ENCODE measurements at regions not wholly inside any gene's neighbourhood (a gene's known extent, or its start where the extent isn't known, plus 50 kb on each side); places are given as distances from the start of the nearest gene placed in this dataset.

DNA sequence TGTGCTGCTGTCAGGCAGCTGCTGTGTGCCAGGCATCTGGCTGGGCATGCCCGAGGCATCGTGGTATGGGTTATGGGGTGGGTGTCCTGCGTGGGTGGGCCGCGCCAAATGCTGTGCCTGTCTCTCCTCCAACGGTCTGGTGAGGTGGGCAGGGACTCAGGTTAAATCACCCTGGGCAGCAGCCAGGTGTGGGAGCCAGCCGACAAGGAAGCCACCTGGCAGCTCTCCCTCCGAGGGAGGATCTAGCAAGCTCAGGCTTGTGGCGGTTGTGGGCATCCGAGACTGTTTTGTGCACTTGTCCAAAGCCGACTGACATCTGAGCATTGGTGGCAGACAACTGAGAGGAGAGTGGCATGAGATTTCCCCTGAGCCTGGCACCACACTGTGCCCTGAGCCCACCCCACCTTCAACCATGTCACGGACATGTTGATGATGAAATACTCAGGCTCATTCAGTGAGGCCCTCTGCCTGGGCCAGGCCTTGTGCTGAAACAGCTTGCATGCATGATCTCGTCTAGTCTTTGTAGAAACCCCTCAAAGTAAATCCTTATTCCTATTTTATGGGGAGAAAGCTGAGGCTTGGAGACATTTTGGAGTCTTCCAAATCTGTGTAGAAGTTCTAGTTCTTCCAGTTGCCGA lies 181.8 kb upstream of the MYL2 start:
- DNase-seq: no peak

DNA sequence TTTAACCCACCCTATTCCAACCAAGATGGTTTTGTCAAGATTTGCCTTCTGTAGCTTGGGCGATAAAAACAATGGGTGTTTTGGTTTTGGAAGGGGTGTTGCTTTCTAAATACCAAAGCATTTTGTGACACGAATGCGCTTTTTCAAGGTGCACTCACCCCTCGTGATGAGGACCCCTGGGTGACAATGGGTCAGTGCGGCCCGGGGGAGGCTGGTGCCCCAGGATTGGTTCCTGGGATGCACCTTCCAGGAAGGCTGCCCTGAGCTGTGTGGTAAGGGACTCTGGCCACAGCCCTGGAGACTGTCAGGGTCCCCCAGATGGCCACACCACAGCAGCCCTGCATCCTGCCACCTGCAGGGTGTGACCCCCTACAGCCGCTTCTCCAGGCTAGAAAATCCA lies 180.6 kb upstream of the MYL2 start:
- no peak for DNase-seq

DNA sequence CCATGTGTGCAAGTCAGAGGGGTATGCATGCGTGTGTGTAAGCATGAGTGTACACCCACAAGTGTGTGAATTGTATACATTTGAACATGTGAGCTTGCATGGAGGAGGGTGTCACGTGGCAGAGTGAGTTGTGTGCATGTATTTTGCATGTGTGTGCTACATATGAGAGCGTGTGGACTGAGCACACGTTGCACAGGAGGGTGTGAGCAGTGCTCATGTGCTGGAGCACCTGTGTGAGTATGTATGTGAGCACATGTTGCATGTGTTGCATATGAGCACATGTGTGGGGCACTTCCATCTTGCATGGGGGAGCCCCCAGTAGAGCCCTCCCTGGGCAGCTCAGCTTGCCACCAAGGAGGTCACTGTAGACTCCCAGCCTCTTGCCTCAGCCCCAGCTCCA lies 180.2 kb upstream of the MYL2 start:
- DNase-seq: no peak

DNA sequence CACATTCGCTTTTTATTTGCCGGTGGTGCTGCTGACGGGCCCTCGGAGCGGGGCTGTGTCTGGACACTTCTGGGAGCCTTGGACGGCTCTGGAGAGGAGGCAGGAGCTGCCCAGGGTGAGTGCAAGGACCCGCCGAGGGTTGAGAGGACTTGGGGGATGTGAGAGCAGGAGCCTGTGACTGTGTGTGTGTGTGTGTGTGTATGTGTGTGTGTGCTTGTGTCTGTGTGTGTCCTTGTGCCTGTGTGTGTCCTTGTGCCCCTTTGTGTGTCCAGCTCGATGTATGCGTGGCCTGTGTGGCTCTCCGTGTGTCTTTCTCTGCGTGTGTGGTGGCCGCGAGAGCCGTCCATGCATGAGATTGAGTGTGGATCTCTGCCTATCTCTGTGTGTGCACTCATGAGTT lies 179.6 kb upstream of the MYL2 start:
- no peak for DNase-seq

DNA sequence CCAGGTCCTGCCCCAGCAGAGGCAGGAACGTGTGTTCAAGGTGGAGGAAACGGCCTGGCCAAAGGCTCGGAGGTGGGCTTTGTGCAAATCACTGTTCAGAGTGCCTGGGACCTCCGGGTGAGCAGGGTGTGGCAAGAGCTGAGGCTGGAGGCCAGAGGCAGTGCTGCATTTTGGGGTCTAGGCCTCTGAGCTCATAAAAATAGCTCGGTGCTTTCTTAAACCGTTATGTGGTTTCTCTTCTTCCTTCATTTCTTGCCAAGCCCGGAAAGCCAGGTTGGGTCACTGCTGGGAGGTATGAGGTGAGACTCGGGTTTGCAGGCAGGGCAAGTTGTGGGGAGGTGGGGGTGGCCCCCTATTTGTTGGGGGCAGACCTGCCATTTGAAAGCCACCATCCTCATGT lies 178.8 kb upstream of the MYL2 start:
- DNase-seq: no peak

DNA sequence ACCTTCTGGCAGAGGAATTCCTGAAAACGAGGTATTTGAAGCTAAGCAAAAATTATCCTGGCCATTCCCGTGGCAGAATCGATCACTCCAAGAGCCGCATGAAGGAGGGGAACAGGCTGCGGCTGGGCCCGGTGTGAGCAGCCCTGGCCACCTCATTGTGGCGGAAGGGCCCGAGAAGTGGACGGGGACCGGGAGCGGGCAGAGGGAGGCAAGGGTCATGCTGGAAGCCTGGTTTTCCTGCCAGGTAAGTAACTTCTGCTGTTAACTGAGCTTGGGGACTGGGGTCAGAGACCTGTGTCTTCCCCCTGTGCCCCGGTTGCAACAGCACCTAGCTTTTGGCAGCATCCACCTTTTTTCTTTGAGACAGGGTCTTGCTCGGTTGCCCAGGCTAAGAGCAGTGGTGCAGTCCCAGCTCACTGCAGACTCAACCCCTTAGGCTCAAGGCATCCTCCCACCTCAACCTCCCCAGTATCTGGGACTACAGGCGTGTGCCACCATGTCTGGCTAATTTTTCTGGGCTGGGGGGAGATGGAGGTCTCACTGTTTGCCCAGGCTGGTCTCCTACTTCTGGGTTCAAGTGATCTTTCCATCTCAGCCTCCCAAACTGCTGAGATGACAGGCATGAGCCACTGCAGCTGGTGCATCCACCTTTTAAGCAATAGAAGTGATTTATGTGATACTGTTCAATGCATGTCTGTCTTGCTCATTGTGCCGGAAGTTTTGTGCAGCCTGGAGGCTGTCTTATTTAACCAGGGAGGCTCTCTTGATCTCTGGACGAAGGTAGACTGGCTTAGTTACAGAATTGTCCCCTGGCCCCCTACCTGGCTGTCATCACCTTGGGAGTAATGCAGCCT lies 174.0 kb upstream of the MYL2 start:
- no peak for DNase-seq

DNA sequence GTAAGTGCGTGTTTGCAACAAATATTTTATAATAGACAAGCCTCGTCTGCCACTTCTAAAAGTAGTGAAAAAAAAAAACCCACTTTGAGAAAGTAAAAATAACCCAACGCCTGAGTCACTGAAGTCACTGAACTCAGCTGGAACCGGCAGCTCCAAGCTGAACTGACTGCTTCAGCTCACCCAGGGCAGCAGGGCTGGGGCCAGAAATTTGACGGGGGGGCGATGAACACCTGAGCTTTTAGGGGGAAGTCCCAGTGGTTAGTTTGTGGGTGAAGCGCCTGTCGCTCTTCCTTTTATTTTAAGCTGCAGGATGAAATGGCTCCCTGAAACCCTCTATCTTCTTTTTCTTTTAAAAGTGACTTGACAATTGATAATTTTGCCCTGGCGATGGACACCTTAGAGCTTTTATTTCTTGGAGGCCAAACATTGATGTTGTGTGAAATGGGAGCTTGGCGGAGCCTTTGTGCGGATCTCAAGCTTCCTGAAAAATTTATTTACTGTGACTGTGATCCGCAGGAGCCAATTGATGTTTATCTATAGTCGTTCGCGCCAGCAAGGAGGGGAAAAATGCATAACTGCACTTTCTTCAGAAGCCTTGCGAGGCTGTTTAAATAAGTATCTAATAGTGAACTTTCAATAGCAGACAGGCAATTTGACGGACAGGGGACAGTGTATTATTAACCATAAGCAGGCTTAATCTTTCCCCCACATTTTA lies 173.2 kb upstream of the MYL2 start:
- DNase-seq: peak; percentile 34

DNA sequence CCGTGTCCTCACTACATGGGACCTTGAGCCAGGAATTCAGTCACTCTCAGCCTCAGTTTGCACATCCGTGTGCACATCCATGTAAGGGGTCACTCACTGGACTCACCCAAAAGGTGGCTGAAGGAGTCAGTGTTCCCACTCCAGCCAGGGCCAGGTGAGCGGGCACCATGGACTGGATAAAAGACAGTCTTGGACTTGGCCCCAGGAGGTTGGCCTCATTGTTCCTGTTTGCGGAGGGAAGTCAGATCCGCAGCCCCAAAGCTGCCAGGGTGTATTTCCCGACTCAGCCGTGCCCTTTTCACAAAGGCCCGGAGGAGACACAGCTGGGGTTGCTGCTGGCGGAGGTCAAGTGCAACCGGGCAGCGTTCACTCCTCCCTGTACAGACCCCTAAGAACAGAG lies 170.7 kb upstream of the MYL2 start:
- DNase-seq: no peak

DNA sequence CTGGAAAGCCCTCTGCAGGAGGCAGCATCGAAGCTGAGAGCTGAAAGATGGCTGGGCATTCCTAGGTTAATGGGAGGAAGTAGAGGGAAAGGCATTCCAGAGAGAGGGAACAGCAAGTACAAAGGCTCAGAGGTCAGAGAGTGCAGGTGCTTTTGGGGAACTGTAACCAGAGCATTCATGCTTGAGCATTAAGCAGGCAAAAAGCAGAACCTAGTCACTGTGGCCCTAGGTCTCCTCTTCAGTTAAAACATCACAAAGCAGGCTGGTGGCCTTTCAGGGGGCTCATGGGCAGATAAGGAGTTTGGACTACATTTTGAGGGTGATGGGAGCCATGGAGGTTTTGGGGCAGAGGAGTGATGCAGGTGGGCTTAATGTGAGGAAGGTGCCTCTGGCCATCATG lies 169.2 kb upstream of the MYL2 start:
- DNase-seq: no peak

DNA sequence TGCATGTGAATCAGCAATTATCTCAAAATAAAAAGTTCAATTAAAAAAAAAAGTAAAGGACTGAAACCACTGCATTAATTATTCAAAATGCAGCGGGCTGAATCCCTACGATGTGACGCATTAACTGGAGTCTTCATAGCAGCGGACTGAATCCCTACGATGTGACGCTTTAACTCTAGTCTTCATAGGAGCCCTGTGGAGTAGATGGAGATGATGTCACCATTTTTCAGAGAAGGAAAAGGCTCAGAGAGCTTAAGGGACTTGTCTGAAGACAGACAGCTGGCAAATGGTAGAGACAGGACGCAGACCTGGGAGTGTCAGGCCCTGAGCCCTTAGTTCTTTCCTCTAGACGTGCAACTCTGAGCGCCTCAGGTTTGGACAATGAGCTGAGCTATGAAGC lies 168.0 kb upstream of the MYL2 start:
- DNase-seq: no peak

DNA sequence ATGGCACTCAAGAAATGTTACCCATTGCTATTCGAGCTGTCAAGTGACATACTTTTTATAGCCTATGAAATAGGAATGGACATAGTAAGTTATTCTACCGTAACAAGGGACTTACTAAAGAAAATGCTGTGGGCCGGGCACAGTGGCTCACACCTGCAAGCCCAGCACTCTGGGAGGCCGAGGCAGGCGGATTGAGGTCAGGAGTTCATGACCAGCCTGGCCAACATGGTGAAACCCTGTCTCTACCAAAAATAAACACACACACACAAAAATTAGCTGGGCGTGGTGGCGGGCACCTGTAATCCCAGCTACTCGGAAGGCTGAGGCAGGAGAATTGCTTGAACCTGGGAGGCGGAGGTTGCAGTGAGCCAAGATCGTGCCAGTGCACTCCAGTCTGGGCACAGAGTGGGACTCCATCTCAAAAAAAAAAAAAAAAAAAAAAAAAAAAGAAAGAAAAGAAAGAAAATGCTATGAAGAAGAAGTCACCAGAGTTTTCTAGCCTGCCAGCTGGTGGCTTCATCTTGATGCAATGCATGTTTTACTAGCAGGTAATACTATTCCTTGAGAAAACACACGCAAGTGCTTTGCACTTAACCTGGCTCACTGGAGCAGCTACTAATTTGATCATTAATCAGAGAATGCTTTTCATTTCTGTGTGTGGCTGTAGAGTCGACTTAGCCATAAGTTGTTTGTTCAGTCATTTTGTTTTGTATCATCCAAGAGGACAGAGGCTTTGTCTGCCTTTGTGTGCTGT lies 166.7 kb upstream of the MYL2 start:
- DNase-seq: no peak

DNA sequence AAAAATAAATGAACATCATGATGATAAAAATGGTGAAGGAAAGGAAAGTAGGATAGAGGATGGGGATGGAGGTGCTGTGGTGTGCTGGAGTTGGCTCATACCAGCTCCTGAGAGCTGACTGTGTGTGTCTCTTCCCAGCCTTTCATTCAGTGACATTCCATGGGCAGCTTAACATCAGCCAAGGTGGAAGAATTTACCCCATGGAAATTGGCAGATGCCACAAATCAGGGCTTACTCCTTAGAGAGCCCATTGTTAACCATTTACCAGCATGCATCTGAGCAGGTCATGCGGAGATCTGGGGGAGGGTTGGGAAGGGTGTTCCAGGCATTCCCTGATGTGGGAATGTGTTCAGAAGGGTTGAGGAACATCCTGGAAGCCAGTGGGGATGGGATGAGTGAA lies 164.7 kb upstream of the MYL2 start:
- DNase-seq: no peak

DNA sequence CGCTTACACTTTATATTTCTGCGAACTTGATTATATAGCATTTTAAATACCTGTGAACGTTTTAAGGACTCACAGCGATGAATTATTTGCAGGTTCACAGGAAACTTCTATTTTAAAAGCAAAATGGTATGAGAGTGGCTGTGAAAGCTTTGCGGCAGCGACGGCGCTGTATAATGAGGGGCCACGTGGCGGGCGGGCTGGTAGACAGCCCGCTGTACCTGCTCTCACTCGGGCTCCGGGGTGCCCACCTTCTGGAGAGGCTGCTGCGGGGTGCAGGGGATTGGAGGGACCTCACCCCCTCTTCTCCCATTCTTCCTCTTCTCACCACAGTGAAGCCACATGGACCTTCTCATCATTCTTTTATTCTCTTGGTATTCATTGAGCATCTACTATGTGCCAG lies 164.2 kb upstream of the MYL2 start:
- DNase-seq: no peak

DNA sequence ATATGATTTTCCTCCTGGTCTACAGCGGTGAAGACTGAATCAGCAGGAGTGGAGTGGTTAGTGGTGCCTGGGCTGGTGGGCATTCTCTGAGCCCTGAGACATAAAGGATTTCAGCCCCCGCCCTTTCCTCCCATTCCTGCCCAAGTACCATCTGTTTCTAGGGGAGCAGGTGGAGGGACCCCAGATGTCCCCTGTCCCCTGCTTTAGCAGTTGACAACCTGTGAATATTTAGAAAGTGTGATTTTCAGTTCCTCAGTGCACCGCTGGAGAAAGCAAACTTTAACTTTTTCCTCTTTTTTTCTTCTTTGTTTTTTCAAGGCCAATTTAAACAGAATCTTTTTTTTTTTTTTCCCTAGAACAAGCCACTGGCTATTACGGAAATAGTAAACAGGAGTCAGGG lies 163.8 kb upstream of the MYL2 start:
- no peak for DNase-seq

DNA sequence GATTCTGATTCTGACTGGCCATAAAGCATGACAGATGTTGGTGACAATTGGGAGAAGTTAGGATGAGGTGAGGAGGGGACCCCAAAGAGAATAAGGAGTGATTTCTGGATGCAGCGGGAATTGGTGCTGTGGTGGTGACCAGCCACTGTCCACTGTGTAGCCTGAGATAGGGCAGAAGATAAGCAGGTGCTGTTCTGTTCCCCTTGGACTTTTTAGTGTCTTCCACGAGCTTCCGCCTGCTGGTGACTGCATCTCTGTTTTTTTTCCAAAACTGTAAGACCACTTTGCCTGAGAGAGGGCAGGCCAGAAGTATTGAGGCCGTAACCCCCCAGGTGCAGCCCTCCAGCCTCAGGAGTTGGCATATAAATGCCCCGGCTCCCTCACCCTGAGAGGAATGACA lies 161.2 kb upstream of the MYL2 start:
- DNase-seq: no peak

DNA sequence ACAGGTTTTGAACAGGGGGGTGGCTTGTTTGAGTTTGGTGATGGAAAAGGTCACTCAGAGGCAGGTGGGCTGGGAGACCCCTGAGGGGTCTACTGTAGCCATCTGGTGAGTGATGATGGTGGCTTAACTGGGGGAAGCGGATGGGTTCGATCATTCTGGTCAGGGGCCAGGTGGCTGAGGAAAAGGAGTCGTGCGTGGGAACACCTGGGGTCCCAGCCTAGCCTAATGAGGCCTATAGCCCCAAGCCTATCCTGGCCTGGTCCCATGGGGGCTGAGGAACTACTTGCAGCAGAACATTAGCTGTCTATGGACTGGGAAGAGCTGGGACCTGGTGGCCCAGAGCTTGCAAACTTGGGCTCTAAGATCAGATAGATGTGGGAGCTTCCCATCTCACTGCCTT lies 158.4 kb upstream of the MYL2 start:
- DNase-seq: no peak

DNA sequence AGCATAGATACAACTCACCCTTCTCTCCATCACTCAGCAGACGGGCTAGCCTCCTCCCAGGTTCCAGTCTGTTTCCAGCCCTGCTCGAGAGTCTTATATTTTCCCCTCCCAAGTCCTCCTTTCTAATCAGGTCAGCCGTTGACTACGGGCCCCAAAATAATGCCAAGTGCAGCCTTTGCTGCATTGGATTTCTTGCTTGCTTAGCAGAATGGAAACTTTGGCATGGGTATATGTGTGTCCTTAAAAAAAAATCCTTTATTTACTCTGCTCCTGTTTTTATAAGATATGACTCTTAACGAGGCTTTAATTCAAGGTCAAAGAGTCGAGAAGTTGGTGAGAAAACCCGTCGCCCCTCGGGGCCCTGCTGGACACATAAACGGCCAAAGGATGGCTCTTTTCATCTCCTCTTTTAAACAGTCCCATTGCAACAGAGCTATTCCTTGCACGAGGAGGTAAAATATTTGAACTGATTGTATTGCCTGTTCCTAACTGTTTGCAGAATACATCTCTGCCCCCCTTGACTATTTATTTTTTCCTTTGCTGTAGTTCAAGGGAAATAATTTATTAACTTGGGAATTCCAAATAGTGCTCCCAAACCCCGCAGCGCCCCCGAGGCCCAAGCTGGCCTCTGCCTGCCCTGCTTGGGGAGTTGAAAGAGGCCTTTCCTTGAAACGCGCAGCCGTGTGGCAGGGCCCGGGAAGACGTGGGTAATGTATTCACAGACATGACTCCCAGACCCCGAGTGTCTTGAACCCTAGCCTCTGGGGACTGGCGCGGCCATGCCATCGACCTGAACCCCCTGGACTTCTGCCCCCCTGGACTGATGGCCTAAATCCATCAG lies 156.5 kb upstream of the MYL2 start:
- no peak for DNase-seq

DNA sequence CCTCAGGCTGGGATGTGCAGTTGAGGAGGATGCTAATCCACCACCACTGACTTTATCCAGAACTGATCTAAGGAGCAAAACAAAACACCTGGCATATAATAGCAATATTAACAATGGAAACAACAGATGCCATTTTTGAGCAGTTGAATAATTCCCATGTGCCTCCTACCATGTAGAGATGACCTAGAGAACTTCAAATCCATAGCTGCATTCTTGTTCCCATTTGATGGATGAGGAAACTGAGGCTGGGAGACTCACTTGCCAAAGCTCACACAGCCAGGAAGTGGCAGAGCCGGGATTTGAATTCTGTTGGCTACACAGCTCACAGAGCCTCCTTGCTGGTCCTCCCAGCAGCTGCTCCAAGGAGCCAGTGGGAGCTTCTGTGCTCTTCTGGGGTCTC lies 155.8 kb upstream of the MYL2 start:
- DNase-seq: no peak

DNA sequence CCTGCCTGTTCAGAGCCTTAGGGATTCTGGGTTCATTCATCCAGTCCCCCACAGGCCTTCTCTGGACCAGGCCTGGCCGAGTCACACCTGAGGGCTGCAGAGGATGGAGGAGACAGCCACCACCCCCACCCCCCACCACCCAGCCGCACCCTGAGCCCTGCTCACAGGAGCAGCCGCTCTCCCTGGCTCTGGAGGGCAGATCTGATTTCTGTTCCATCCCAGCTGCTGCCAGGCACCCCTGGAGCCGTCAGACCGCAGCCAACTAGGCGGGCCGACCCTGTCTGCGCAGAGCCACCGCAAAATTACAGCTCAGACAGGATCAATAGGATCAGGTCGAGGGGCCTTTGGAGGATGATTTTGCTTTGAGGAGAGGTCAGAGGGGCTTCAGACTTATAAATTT lies 154.6 kb upstream of the MYL2 start:
- no peak for DNase-seq

DNA sequence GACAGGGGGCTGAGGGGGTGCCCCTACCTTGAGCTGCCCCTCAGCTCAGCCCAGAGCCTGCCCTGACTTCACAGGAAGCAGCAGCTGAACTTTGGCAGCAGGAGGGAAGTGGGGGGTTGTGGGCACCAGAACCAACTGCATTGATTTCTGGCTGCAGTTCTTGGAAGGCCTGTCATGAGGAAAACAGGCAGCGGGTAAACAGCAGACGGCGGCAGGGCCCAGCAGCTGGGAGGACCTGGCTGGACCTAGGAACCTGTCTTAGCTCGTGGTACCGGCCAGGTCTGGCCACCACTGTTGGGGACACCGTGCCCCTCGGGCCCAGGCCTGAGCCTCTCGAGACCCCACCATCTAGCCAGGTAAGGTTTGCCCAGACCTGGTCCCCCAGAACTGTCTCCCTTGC lies 154.2 kb upstream of the MYL2 start:
- no peak for DNase-seq

DNA sequence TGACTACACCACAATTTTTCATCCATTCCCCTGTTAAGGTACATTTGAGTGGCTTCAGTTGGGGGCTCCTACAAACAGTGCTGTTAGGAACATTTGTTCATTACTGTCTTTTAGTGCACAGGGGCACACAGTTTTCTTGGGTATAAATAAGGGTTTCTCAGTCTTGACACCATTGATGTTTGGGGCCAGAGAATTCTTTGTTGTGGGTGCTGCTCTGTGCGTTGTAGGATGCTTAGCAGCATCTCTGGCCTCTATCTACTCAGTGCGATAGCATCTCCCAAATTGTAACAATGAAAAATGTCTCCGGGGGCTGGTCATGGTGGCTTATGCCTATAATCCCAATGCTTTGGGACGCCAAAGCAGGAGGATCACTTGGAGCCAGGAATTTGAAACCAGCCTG lies 153.0 kb upstream of the MYL2 start:
- DNase-seq: no peak

DNA sequence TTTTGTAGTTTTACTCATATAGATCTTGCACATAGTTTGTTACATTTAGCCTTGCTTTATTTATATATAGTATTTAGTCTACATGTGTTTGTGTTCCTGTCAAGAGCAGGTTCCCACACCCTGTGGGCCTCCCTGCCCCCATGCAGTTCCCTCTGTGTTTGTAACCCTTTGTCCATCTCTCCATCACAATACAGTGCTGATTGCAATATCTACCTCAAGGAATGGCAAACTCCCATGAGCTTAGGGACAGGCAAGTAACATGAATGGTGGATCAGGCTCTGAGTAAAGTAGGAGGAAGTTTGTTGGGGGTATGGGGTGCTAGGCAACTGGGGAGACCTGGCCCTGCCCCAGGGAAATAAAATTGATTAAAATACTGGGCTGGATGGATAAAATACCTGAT lies 151.9 kb upstream of the MYL2 start:
- no peak for DNase-seq

DNA sequence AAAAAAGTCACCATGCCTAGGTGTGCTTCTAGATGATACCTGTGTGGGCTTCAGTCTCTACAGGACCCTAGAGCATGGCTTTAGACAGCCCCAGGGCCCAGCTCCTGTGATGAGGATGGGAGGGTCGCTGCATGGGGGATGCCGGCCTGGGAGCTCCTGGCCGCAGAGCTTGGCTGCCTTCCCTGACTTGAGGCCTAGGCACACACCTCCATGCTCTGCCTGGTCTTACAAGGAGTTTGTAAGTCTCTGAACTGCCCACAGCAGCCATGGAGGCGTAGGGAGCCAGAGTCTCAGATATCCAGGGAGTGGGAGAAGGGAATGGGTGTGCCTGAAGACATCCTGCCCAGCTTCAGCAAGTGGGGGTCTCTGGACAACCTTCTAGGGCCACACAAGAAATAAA lies 149.5 kb upstream of the MYL2 start:
- DNase-seq: no peak

Measured in activated CD4-positive, alpha-beta T cell treated with anti-CD3 and anti-CD28 coated beads for 48 hours (primary cell).